ENCODE measurements at regions not wholly inside any gene's neighbourhood (a gene's known extent, or its start where the extent isn't known, plus 50 kb on each side); places are given as distances from the start of the nearest gene placed in this dataset.

- H3K27ac ChIP-seq: no peak overlapping the region
- no peak for DNase-seq
- H3K27me3 ChIP-seq (ENCODE audit: insufficient read depth, low read depth, severe bottlenecking): no peaks in the 10 kb centered on the region
- TF ChIP-seq CTCF (IDR thresholded peaks at IDR 0.05; ENCODE audit: low read depth, low read length): no peak
- H3K9me3 ChIP-seq (ENCODE audit: severe bottlenecking): no peaks in the 10 kb centered on the region
- no peak overlapping the region for H3K4me3 ChIP-seq (ENCODE audit: low read depth, low read length)
- no peaks in the 10 kb centered on the region for H3K36me3 ChIP-seq
Measured at GRCh38 chr3:27059489-27059888, 309.7 kb downstream of the NEK10 start.
